ENCODE measurements at regions not wholly inside any gene's neighbourhood (a gene's known extent, or its start where the extent isn't known, plus 50 kb on each side); places are given as distances from the start of the nearest gene placed in this dataset.

GRCh38 chr6:90916968-90917367 is 330.1 kb upstream of the MAP3K7 start:
- TF ChIP-seq CTCF (IDR thresholded peaks at IDR 0.05) = no peak
- no peaks in the 10 kb centered on the region for H3K9me3 ChIP-seq
- H3K4me1 ChIP-seq = no peaks in the 10 kb centered on the region
- no peak overlapping the region for H3K27ac ChIP-seq
- no peaks in the 10 kb centered on the region for H3K27me3 ChIP-seq
- intact Hi-C loops (cut with DNase I; ENCODE audit: low total_unique reads) = no loop called here
- H3K36me3 ChIP-seq = no peaks in the 10 kb centered on the region
- no peak overlapping the region for H3K4me3 ChIP-seq
- DNase-seq = no peak

GRCh38 chr6:90915224-90915915 is 328.5 kb upstream of the MAP3K7 start:
- no peaks in the 10 kb centered on the region for H3K36me3 ChIP-seq
- H3K9me3 ChIP-seq = no peaks in the 10 kb centered on the region
- no peaks in the 10 kb centered on the region for H3K27me3 ChIP-seq
- TF ChIP-seq CTCF (IDR thresholded peaks at IDR 0.05) = no peak
- H3K4me3 ChIP-seq = no peak overlapping the region
- DNase-seq = no peak
- H3K4me1 ChIP-seq = no peaks in the 10 kb centered on the region
- H3K27ac ChIP-seq = no peak overlapping the region
- intact Hi-C loops (cut with DNase I; ENCODE audit: low total_unique reads) = no loop called here

GRCh38 chr6:90914312-90914711 is 327.4 kb upstream of the MAP3K7 start:
- no peak for DNase-seq
- H3K4me1 ChIP-seq = no peaks in the 10 kb centered on the region
- TF ChIP-seq CTCF (IDR thresholded peaks at IDR 0.05) = no peak
- H3K9me3 ChIP-seq = no peaks in the 10 kb centered on the region
- H3K4me3 ChIP-seq = no peak overlapping the region
- intact Hi-C loops (cut with DNase I; ENCODE audit: low total_unique reads) = no loop called here
- H3K27ac ChIP-seq = no peak overlapping the region
- no peaks in the 10 kb centered on the region for H3K27me3 ChIP-seq
- H3K36me3 ChIP-seq = no peaks in the 10 kb centered on the region

GRCh38 chr6:90913266-90913960 is 326.5 kb upstream of the MAP3K7 start:
- intact Hi-C loops (cut with DNase I; ENCODE audit: low total_unique reads) = no loop called here
- no peak for TF ChIP-seq CTCF (IDR thresholded peaks at IDR 0.05)
- Histone ChIP-seq H3K9me3 (no peaks in the 10 kb centered on the region), H3K27ac (no peak overlapping the region), H3K4me1 (no peaks in the 10 kb centered on the region), H3K27me3 (no peaks in the 10 kb centered on the region), H3K36me3 (no peaks in the 10 kb centered on the region), H3K4me3 (no peak overlapping the region)
- DNase-seq = no peak

GRCh38 chr6:90911642-90912041 is 324.8 kb upstream of the MAP3K7 start:
- no peaks in the 10 kb centered on the region for H3K4me1 ChIP-seq
- no peaks in the 10 kb centered on the region for H3K9me3 ChIP-seq
- intact Hi-C loops (cut with DNase I; ENCODE audit: low total_unique reads) = no loop called here
- no peak for TF ChIP-seq CTCF (IDR thresholded peaks at IDR 0.05)
- DNase-seq = no peak
- no peak overlapping the region for H3K4me3 ChIP-seq
- H3K36me3 ChIP-seq = no peaks in the 10 kb centered on the region
- no peaks in the 10 kb centered on the region for H3K27me3 ChIP-seq
- H3K27ac ChIP-seq = no peak overlapping the region
